Parathyroid adenoma (tissue), 2 donors: ENCODE measurements at regions not wholly inside any gene's neighbourhood (a gene's known extent, or its start where the extent isn't known, plus 50 kb on each side); places are given as distances from the start of the nearest gene placed in this dataset.

Source experiments
- H2AFZ ChIP-seq: fragments of 300-600 bp; sonication (generic); one replicate; pipeline ENCODE4 v1.7.0; 2017; ENCODE audit warnings: antibody characterized with exemption, mild to moderate bottlenecking
- H3K27ac ChIP-seq: fragments of 300-600 bp; sonication (generic); one replicate; pipeline ENCODE4 v1.7.0; 2017
- H3K27me3 ChIP-seq: fragments of 300-600 bp; sonication (generic); one replicate; pipeline ENCODE4 v1.7.0; 2017; ENCODE audit warnings: low read length; ENCODE audit not compliant: control insufficient read depth, insufficient read depth
- H3K36me3 ChIP-seq: fragments of 300-600 bp; sonication (generic); one replicate; pipeline ENCODE4 v1.7.0; 2017; ENCODE audit warnings: low read length; ENCODE audit not compliant: control insufficient read depth, insufficient read depth
- H3K4me1 ChIP-seq: fragments of 300-600 bp; sonication (generic); one replicate; pipeline ENCODE4 v1.7.0; 2017; ENCODE audit warnings: control low read depth
- H3K4me2 ChIP-seq: fragments of 300-600 bp; sonication (generic); one replicate; pipeline ENCODE4 v1.7.0; 2017; ENCODE audit warnings: low read length
- H3K4me3 ChIP-seq: fragments of 300-600 bp; sonication (generic); one replicate; pipeline ENCODE4 v1.7.0; 2017; ENCODE audit warnings: low read depth, low read length
- H3K79me2 ChIP-seq: fragments of 300-600 bp; sonication (generic); one replicate; pipeline ENCODE4 v1.7.0; 2017; ENCODE audit warnings: control low read depth
- H3K9ac ChIP-seq: fragments of 300-600 bp; sonication (generic); one replicate; pipeline ENCODE4 v1.7.0; 2017; ENCODE audit warnings: mild to moderate bottlenecking
- H3K9me3 ChIP-seq: fragments of 300-600 bp; sonication (generic); one replicate; pipeline ENCODE4 v1.7.0; 2017; ENCODE audit warnings: low read length; ENCODE audit not compliant: control insufficient read depth
- CTCF ChIP-seq: fragments of 300-600 bp; sonication (generic); IDR thresholded peaks from one replicate; pipeline ENCODE4 v1.7.0; 2017; ENCODE audit warnings: antibody characterized with exemption, mild to moderate bottlenecking
- donor health status: primary hyperparathyroidism.

- no peak overlapping the region for H3K27ac ChIP-seq
- no peak overlapping the region for H2AFZ ChIP-seq
- H3K4me2 ChIP-seq = peak overlapping the region; percentile 5
- no peaks in the 10 kb centered on the region for H3K36me3 ChIP-seq
- H3K4me3 ChIP-seq = no peak overlapping the region
- no peaks in the 10 kb centered on the region for H3K79me2 ChIP-seq
- H3K4me1 ChIP-seq = no peaks in the 10 kb centered on the region
- no peaks in the 10 kb centered on the region for H3K27me3 ChIP-seq
- peak; percentile 12 for TF ChIP-seq CTCF
- H3K9ac ChIP-seq = no peak overlapping the region
- no peaks in the 10 kb centered on the region for H3K9me3 ChIP-seq
Observed at GRCh38 chr7:142556740-142557139, 192.5 kb upstream of the PRSS1 start.

GRCh38 chr7:142554560-142555532 is 194.4 kb upstream of the PRSS1 start:
- no peak overlapping the region for H3K27ac ChIP-seq
- no peaks in the 10 kb centered on the region for H3K27me3 ChIP-seq
- no peaks in the 10 kb centered on the region for H3K79me2 ChIP-seq
- H3K9me3 ChIP-seq = no peaks in the 10 kb centered on the region
- H3K4me2 ChIP-seq = no peak overlapping the region
- H3K9ac ChIP-seq = no peak overlapping the region
- no peak overlapping the region for H2AFZ ChIP-seq
- no peaks in the 10 kb centered on the region for H3K36me3 ChIP-seq
- H3K4me3 ChIP-seq = no peak overlapping the region
- TF ChIP-seq CTCF = no peak
- no peaks in the 10 kb centered on the region for H3K4me1 ChIP-seq

- Histone ChIP-seq H3K4me3 (no peak overlapping the region), H3K79me2 (no peaks in the 10 kb centered on the region), H3K36me3 (no peaks in the 10 kb centered on the region), H3K27me3 (no peaks in the 10 kb centered on the region), H3K9ac (no peak overlapping the region), H3K27ac (no peak overlapping the region), H3K4me1 (no peaks in the 10 kb centered on the region), H3K9me3 (no peaks in the 10 kb centered on the region), H2AFZ (no peak overlapping the region), H3K4me2 (no peak overlapping the region)
- no peak for TF ChIP-seq CTCF
Observed at GRCh38 chr7:142553216-142553615, 196.1 kb upstream of the PRSS1 start.

- H3K9ac ChIP-seq = no peak overlapping the region
- H3K79me2 ChIP-seq = no peaks in the 10 kb centered on the region
- no peaks in the 10 kb centered on the region for H3K27me3 ChIP-seq
- no peak overlapping the region for H3K27ac ChIP-seq
- no peaks in the 10 kb centered on the region for H3K36me3 ChIP-seq
- H3K4me3 ChIP-seq = no peak overlapping the region
- peaks cover 2% of the 10 kb centered on the region for H3K4me1 ChIP-seq
- TF ChIP-seq CTCF = no peak
- no peak overlapping the region for H3K4me2 ChIP-seq
- H2AFZ ChIP-seq = no peak overlapping the region
- H3K9me3 ChIP-seq = no peaks in the 10 kb centered on the region
Observed at GRCh38 chr7:142548978-142549377, 200.3 kb upstream of the PRSS1 start.
